ENCODE measurements at regions not wholly inside any gene's neighbourhood (a gene's known extent, or its start where the extent isn't known, plus 50 kb on each side); places are given as distances from the start of the nearest gene placed in this dataset.
"Not testable (repeated sequence)": the region's sequence is repeated elsewhere in the genome, so short reads cannot be mapped to it uniquely, and the experiment has no call there.

- DNase-seq (ENCODE audit: low spot score), result no peak
- no peak for ATAC-seq (ENCODE audit: low FRiP score)
- no peak for TF ChIP-seq CTCF (IDR thresholded peaks at IDR 0.05)
Observed at GRCh38 chr5:68862560-68862959, 231.3 kb upstream of the SLC30A5 start.

GRCh38 chr5:68865192-68865591 lies 228.6 kb upstream of the SLC30A5 start:
- DNase-seq (ENCODE audit: low spot score); ATAC-seq (ENCODE audit: low FRiP score): not testable (repeated sequence)

- no peak for TF ChIP-seq CTCF (IDR thresholded peaks at IDR 0.05)
- DNase-seq (ENCODE audit: low spot score) (no peak), ATAC-seq (ENCODE audit: low FRiP score) (no peak)
Observed at GRCh38 chr5:68872088-68872839, 221.6 kb upstream of the SLC30A5 start.

GRCh38 chr5:68873198-68873597 lies 220.6 kb upstream of the SLC30A5 start:
- TF ChIP-seq CTCF (IDR thresholded peaks at IDR 0.05), result no peak
- DNase-seq (ENCODE audit: low spot score) (no peak), ATAC-seq (ENCODE audit: low FRiP score) (no peak)

- no peak for TF ChIP-seq CTCF (IDR thresholded peaks at IDR 0.05)
- ATAC-seq (ENCODE audit: low FRiP score) (no peak), DNase-seq (ENCODE audit: low spot score) (no peak)
Observed at GRCh38 chr5:68875351-68875750, 218.5 kb upstream of the SLC30A5 start.

GRCh38 chr5:68883436-68883835 lies 210.4 kb upstream of the SLC30A5 start:
- DNase-seq (ENCODE audit: low spot score) (no peak), ATAC-seq (ENCODE audit: low FRiP score) (no peak)
- TF ChIP-seq CTCF (IDR thresholded peaks at IDR 0.05), result no peak

GRCh38 chr5:68884144-68884754 lies 209.6 kb upstream of the SLC30A5 start:
- no peak for TF ChIP-seq CTCF (IDR thresholded peaks at IDR 0.05)
- no peak for ATAC-seq (ENCODE audit: low FRiP score)
- no peak for DNase-seq (ENCODE audit: low spot score)

Measured in omental fat pad (tissue), 3 donors.